ENCODE measurements at regions not wholly inside any gene's neighbourhood (a gene's known extent, or its start where the extent isn't known, plus 50 kb on each side); places are given as distances from the start of the nearest gene placed in this dataset.
A peak's percentile ranks its signal among the peaks of the same experiment; 100 is the strongest.
"Not testable (repeated sequence)": the region's sequence is repeated elsewhere in the genome, so short reads cannot be mapped to it uniquely, and the experiment has no call there.

- DNase-seq: no peak
These were observed 83.2 kb upstream of the PWP1 start for GRCh38 chr12:107602446-107602845.

- no peak for DNase-seq
These were observed 80.3 kb upstream of the PWP1 start for GRCh38 chr12:107605293-107605692.

DNA sequence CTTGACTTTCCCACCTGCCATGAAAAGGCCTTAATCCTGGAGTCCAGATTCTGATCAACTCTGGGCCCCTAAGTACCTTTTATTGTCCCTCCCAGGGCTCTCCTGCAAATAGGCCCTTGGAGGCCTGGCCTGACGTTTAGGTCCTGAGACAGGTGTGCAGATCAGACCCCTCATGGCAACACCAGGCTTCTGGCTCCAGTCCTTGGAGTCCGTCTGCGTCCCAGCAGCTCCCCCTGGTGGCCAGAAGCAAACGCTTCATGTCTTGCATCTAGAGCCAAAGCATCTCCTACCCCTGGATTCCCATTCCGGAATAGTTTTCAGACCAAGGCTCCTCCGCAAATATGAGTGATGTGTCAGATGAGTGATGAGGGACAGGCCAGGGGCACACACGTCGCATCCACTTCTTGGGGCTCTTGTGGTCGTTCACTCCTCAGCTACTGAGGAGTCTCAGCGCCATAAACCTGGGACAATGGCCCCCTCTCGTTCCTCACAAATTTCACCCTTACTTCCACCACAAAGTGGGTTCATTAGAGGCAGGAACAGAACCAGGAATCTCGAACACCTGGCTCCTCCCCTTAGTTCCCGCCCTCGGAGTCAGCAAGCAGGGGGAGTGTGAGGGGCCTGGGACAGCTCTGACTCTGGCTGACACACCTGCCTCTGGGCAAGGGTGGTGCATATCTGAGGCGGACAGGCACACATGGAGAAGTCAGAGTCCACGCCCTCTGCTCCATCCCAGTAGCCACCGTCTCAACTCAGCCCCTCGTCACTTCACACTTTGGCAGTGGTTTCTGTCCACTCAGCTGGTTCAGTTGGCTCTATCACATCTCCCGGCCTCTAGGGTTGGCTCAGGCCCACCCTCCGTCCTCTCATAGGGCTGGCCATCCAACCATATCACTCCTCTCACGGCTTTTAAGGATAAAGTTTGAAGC is 77.9 kb upstream of the PWP1 start:
- DNase-seq: peak; percentile 53 to 65 (median 62)

- not testable (repeated sequence) for DNase-seq
These were observed 76.8 kb upstream of the PWP1 start for GRCh38 chr12:107608779-107609178.

DNA sequence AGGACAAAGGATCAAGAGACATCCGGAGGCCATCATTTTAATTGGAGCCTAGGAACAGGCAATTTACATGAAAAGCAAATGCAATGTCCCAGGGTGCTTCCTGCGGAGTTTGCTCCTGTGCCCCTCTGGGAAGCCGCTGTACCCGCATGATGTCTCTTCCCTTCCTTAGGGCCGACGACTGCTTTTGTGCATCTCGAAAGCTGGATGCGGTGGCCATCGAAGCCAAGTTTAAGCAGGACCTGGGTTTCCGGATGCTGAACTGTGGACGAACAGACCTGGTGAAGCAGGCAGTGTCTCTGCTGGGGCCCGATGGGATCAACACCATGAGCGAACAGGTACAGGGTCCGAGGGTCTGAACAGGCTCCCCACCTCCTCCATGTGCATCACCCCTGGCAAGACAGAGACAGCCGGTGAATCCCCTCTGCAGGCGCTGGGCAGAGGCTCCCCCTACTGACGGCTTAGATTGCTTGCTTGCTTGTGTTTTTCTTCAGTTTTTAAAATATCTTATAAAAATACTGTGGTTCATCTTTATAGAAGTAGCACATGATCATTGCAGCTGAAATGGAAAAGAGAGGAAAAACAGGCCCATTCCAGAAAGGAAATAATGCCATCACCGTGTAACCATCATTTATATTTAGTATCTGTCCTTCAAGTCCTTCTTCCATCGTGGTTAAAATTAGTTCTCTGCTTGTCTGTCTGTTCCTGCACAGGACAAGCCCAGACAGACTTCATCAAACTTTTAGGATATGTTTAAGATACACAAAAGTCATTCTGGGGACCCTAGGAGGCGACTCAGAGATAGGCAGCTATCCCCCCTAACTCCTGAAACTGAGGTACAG is 75.4 kb upstream of the PWP1 start:
- DNase-seq: peak in 1 of 5 experiments; percentile 17

DNA sequence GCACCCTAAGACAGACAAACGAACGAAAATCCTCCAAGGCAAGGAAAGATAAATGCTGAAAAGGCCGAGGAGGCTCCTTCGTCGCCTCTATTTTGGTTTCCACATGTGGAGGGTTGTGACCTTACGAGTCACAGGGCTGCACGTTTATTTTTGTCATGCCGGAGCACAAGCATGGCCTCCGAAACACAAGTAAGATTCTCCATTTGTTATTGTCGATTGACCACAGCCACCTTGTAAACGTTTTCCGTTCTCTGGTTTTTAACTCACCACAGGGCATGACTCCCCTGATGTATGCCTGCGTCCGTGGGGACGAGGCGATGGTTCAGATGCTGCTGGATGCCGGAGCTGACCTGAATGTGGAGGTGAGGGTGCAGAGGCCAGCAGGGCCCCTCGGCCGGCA is 73.1 kb upstream of the PWP1 start:
- DNase-seq: no peak

DNA sequence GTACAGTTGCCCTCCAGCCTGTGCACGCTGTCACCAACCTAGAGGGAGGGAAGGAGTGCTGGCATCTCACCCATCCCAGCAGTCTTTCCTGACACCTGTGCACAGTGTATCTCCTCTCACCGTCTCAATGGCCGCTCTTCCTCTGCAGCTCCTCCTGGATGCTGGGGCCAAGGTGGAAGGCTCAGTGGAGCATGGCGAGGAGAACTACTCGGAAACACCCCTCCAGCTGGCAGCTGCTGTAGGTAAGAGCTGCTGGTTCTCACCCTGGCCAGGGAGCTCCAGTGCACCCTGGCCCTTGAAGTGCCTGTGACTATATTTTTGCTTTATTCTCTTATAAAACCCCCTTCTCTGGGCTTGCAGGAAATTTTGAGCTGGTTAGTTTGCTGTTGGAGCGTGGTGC is 68.7 kb upstream of the PWP1 start:
- no peak for DNase-seq

DNA sequence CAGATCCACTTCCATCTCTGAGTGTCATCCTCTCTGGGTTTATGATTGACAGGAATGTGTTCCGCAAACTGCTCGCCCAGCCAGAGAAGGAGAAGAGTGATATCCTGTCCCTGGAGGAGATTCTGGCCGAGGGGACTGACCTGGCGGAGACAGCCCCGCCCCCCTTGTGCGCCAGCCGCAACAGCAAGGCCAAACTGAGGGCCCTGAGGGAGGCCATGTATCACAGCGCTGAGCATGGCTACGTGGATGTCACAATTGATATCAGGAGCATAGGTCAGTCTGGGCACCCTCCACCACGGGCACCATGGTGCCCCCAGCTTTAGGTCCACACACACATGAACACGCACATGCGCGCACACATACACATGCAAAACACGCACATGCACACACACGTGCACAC is 67.5 kb upstream of the PWP1 start:
- DNase-seq: no peak

GRCh38 chr12:107619831-107620230 is 65.8 kb upstream of the PWP1 start:
- DNase-seq: no peak

- DNase-seq: no peak
These were observed 63.6 kb upstream of the PWP1 start for GRCh38 chr12:107622001-107622400.

- no peak for DNase-seq
These were observed 61.1 kb upstream of the PWP1 start for GRCh38 chr12:107624493-107624892.

GRCh38 chr12:107631715-107632114 is 53.9 kb upstream of the PWP1 start:
- no peak for DNase-seq

DNA sequence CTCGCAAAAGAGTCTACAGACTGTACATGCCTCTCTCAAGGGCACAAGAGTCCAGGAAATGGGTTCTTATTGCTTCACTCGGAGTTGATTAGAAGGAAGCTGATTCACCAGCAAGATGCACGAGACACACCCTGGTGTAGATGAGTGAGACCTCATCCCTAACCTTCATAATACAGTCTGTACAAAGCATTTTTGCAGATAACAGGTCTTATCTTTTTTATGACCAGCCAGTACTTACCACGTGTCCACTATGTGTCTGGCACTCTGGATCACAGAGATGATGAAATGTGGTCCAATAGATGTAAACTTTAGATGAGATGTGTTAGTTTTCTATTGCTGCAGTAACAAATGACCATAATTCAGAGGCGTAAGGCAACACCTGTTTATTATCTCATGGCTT is 53.4 kb upstream of the PWP1 start:
- no peak for DNase-seq

DNA sequence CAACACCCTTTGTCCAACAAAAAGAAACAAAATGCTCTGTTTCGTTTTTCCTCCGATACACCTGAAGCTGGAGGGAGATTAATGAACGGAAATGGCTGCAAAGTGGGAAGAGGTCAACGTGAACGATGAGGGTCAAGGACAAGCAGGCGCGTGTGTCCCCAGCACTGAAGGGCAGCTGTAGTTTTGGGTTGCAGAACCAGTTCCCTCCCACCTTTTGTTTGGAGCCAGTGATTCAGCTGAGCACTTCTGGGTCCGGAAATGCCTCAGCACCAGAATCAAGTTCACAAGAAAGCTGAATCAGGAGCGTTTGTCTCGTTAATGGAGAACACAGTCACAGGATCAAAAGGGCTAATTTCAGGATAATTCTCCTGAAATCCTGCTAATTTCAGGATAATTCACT is 51.1 kb upstream of the PWP1 start:
- DNase-seq: no peak

DNA sequence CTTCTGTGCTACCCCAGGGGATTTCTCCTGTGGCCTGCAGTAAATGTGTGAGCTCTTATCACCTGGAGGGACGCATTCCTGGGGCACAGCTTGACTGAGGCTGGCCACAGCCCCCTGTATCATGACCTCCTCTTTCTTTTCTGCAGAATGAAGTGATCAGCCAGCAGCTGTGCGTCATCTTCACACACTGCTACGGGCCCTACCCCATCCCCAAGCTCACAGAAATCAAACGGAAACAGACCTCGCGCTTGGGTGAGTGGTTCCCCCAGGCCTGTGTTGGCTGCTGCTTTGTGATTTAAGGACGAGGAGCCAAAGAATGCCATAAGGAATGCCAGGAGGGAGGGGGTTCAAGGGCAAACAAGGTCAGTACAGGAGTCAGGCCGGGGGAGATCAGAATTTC is 50.5 kb upstream of the PWP1 start:
- DNase-seq: no peak
